ENCODE measurements at regions not wholly inside any gene's neighbourhood (a gene's known extent, or its start where the extent isn't known, plus 50 kb on each side); places are given as distances from the start of the nearest gene placed in this dataset.

DNA sequence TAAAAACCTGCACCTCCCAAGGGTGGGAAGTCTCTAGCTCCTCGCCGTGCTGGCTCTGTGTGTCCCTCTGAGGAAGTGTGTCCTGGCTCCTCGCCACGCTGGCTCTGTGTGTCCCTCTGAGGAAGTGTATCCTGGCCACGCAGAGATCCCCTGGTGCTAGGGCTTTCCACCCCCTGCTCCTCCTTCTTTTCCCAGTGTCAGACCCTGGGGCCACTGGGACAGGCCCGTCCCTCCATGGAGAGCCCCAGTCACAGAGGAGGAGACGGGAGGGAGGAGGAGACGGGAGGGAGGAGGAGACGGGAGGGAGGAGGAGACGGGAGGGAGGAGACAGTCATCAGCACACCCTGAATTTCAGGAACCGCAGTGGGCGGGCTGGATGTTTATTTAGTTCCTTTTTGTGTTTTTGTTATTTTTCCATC lies 53.8 kb upstream of the HGFAC start:
- TF ChIP-seq ZNF8 (CRISPR knock-in tag; IDR thresholded peaks at IDR 0.05): no peak
- TF ChIP-seq GLIS3 (CRISPR knock-in tag; IDR thresholded peaks at IDR 0.05): no peak
